H1 (cell line): ENCODE measurements at regions not wholly inside any gene's neighbourhood (a gene's known extent, or its start where the extent isn't known, plus 50 kb on each side); places are given as distances from the start of the nearest gene placed in this dataset.

Source experiments
- CTCF ChIA-PET: fragments of 300-600 bp; sonication (Branson Sonifier 250); formaldehyde crosslinking; loops from one replicate; lab custom pipeline; 2021; ENCODE audit not compliant: partially characterized antibody; lab: Charles Lee
- POLR2A ChIA-PET: fragments of 300-600 bp; sonication (Branson Sonifier 250); formaldehyde crosslinking; loops from one replicate; lab custom pipeline; 2021; ENCODE audit warnings: inconsistent platforms; ENCODE audit not compliant: partially characterized antibody; lab: Charles Lee
- DNase-seq, 2 experiments: peaks; one replicate each; pipeline versions ENCODE4 v3.0.0 to v3.0.0-alpha.2; 2010 to 2022; ENCODE audit warnings: low spot score in 2 of 2, low read depth in 1 of 2, mixed read lengths in 1 of 2
- FAIRE-seq: peaks from 2 replicates; lab custom pipeline; 2011; peaks lifted over from hg19 to GRCh38; lab: Jason Lieb, UNC
- H2AFZ ChIP-seq: 2 replicates; pipeline ENCODE4 v1.8.1; 2012; ENCODE audit warnings: low read length, inconsistent platforms
- H2AK5ac ChIP-seq: 2 replicates; pipeline ENCODE4 v1.6.1; 2013; ENCODE audit warnings: low read depth, low read length
- H2BK120ac ChIP-seq: replicated peaks from 2 replicates; pipeline ENCODE3; 2013; ENCODE audit warnings: low read depth, low read length, inconsistent platforms
- H2BK12ac ChIP-seq: 2 replicates; pipeline ENCODE4 v1.6.1; 2013; ENCODE audit warnings: low read depth, low read length
- H2BK15ac ChIP-seq: 2 replicates; pipeline ENCODE4 v1.6.1; 2013; ENCODE audit warnings: low read length
- H2BK20ac ChIP-seq: 2 replicates; pipeline ENCODE4 v1.6.1; 2013; ENCODE audit warnings: low read length
- H2BK5ac ChIP-seq: 2 replicates; pipeline ENCODE4 v1.6.1; 2013; ENCODE audit warnings: low read depth, low read length
- H3K14ac ChIP-seq: 2 replicates; pipeline ENCODE4 v1.6.1; 2013; ENCODE audit warnings: inconsistent platforms; ENCODE audit not compliant: insufficient read length
- H3K18ac ChIP-seq: 2 replicates; pipeline ENCODE4 v1.6.1; 2013; ENCODE audit warnings: low read length; ENCODE audit errors: extremely low read depth
- H3K23ac ChIP-seq: 2 replicates; pipeline ENCODE4 v1.6.1; 2013; ENCODE audit warnings: inconsistent platforms; ENCODE audit not compliant: insufficient read length
- H3K23me2 ChIP-seq: 2 replicates; pipeline ENCODE4 v1.6.1; 2013; ENCODE audit warnings: low read depth, low read length
- H3K27ac ChIP-seq: 2 replicates; pipeline ENCODE4 v1.6.1; 2011; ENCODE audit warnings: low read depth, low read length, inconsistent platforms
- H3K27me3 ChIP-seq, 4 experiments: replicated peaks in 1 of 4; 1 replicate in 1 of 4; 2 replicates in 3 of 4; pipeline versions ENCODE4 v1.6.1 to v1.8.1; 2011 to 2013; ENCODE audit warnings: low read length in 3 of 4, mild to moderate bottlenecking in 3 of 4, inconsistent platforms in 2 of 4, mixed read lengths in 2 of 4, moderate library complexity in 1 of 4; ENCODE audit not compliant: control insufficient read depth in 3 of 4, insufficient read depth in 3 of 4; ENCODE audit errors: extremely low read depth in 1 of 4
- H3K36me3 ChIP-seq, 4 experiments: 2 replicates each; pipeline versions ENCODE4 v1.6.1 to v1.8.1; 2011 to 2013; ENCODE audit warnings: mild to moderate bottlenecking in 4 of 4, low read length in 3 of 4, moderate library complexity in 2 of 4, control low read depth in 1 of 4, inconsistent platforms in 1 of 4; ENCODE audit not compliant: insufficient read depth in 4 of 4, control insufficient read depth in 2 of 4
- H3K4ac ChIP-seq: replicated peaks from 2 replicates; pipeline ENCODE3; 2013; ENCODE audit warnings: low read length, low read depth, mixed read lengths, inconsistent platforms; ENCODE audit not compliant: insufficient read length
- H3K4me1 ChIP-seq, 4 experiments: replicated peaks in 1 of 4; 1 replicate in 1 of 4; 2 replicates in 3 of 4; pipeline versions ENCODE4 v1.6.1 to v1.8.1; 2011 to 2013; ENCODE audit warnings: low read length in 3 of 4, inconsistent platforms in 2 of 4, mixed read lengths in 1 of 4; ENCODE audit not compliant: insufficient read depth in 4 of 4, control insufficient read depth in 3 of 4
- H3K4me2 ChIP-seq, 2 experiments: 2 replicates each; pipeline versions ENCODE4 v1.6.1 to v1.8.1; 2011 to 2013; ENCODE audit warnings: low read depth in 2 of 2, low read length in 2 of 2, control low read depth in 1 of 2, inconsistent platforms in 1 of 2, mild to moderate bottlenecking in 1 of 2; ENCODE audit not compliant: insufficient read depth in 1 of 2
- H3K4me3 ChIP-seq, 4 experiments: fragments of 200-600, 300-600 bp in 1 of 4; sonication (generic), shearing (Covaris generic), sonication (Bioruptor Twin) in 1 of 4; 2 replicates each; pipeline versions ENCODE4 v1.5.1 to v1.8.1; 2011 to 2016; ENCODE audit warnings: low read length in 4 of 4, low read depth in 3 of 4, control low read depth in 2 of 4, inconsistent platforms in 2 of 4, mild to moderate bottlenecking in 2 of 4, mixed read lengths in 1 of 4, moderate library complexity in 1 of 4; ENCODE audit not compliant: insufficient read depth in 2 of 4; ENCODE audit errors: extremely low read depth in 1 of 4
- H3K56ac ChIP-seq: replicated peaks from 2 replicates; pipeline ENCODE3; 2013; ENCODE audit warnings: low read depth, mild to moderate bottlenecking, mixed read lengths, low read length, inconsistent platforms; ENCODE audit not compliant: insufficient read length
- H3K79me1 ChIP-seq: 2 replicates; pipeline ENCODE4 v1.6.1; 2013; ENCODE audit warnings: low read depth, low read length, control low read depth
- H3K79me2 ChIP-seq, 2 experiments: 2 replicates each; pipeline versions ENCODE4 v1.6.1 to v1.8.1; 2012 to 2013; ENCODE audit warnings: low read length in 2 of 2, mild to moderate bottlenecking in 2 of 2, inconsistent platforms in 1 of 2; ENCODE audit not compliant: insufficient read depth in 2 of 2, control insufficient read depth in 1 of 2
- H3K9ac ChIP-seq, 4 experiments: replicated peaks in 1 of 4; 1 replicate in 1 of 4; 2 replicates in 3 of 4; pipeline versions ENCODE4 v1.6.1 to v1.8.1; 2011 to 2013; ENCODE audit warnings: low read depth in 3 of 4, low read length in 3 of 4, control low read depth in 2 of 4, mild to moderate bottlenecking in 2 of 4, moderate library complexity in 2 of 4, inconsistent platforms in 1 of 4; ENCODE audit errors: extremely low read depth in 1 of 4
- H3K9me3 ChIP-seq, 2 experiments: 2 replicates each; pipeline versions ENCODE4 v1.6.1 to v1.8.1; 2012 to 2013; ENCODE audit warnings: mild to moderate bottlenecking in 2 of 2, moderate library complexity in 2 of 2, control low read depth in 1 of 2, inconsistent platforms in 1 of 2, low read depth in 1 of 2, low read length in 1 of 2, mixed read lengths in 1 of 2; ENCODE audit not compliant: insufficient read depth in 2 of 2
- H4K20me1 ChIP-seq, 2 experiments: replicated peaks in 1 of 2; 2 replicates each; pipeline versions ENCODE3 to v1.8.1; 2011 to 2013; ENCODE audit warnings: inconsistent platforms in 2 of 2, low read length in 2 of 2, mild to moderate bottlenecking in 1 of 2; ENCODE audit not compliant: insufficient read depth in 2 of 2, control insufficient read depth in 1 of 2
- H4K5ac ChIP-seq: 2 replicates; pipeline ENCODE4 v1.6.1; 2013; ENCODE audit warnings: low read length, low read depth, mixed read lengths, inconsistent platforms; ENCODE audit not compliant: insufficient read length
- H4K8ac ChIP-seq: 2 replicates; pipeline ENCODE4 v1.8.0; 2013; ENCODE audit warnings: mild to moderate bottlenecking, moderate library complexity, low read length, inconsistent platforms; ENCODE audit not compliant: insufficient read depth; ENCODE audit errors: extremely low read depth
- H4K91ac ChIP-seq: replicated peaks from 2 replicates; pipeline ENCODE3; 2013; ENCODE audit warnings: low read length, mixed read lengths, inconsistent platforms; ENCODE audit not compliant: insufficient read length
- BACH1 ChIP-seq: IDR thresholded peaks from 2 replicates; pipeline ENCODE4 v1.6.1; 2012; ENCODE audit warnings: low read length, improper control_type of control experiment
- BCL11A ChIP-seq, 2 experiments: IDR thresholded peaks; one replicate each; pipeline ENCODE4 v1.6.1; 2011; ENCODE audit warnings: low read depth in 2 of 2, low read length in 2 of 2, mild to moderate bottlenecking in 2 of 2
- CBX8 ChIP-seq: fragments of 300-800, 300-1000 bp; sonication (generic); IDR thresholded peaks from 2 replicates; pipeline ENCODE4 v1.7.1; 2016; ENCODE audit warnings: low read depth, low read length, borderline replicate concordance
- EZH2 ChIP-seq: fragments of 200-600 bp; sonication (generic); IDR thresholded peaks from 2 replicates; pipeline ENCODE4 v1.7.1; 2012; ENCODE audit warnings: low read depth, mild to moderate bottlenecking, moderate library complexity, low read length, inconsistent platforms; ENCODE audit not compliant: severe bottlenecking
- FOSL1 ChIP-seq: IDR thresholded peaks from 2 replicates; pipeline ENCODE4 v1.6.1; 2011; ENCODE audit warnings: mild to moderate bottlenecking, low read depth, low read length, moderate library complexity; ENCODE audit not compliant: insufficient read depth
- GTF2F1 ChIP-seq: IDR thresholded peaks from 2 replicates; pipeline ENCODE4 v1.6.1; 2012; ENCODE audit warnings: low read depth, low read length, improper control_type of control experiment, borderline replicate concordance
- KDM4A ChIP-seq: IDR thresholded peaks from one replicate; pipeline ENCODE4 v1.7.1; 2012; ENCODE audit warnings: low read depth, mild to moderate bottlenecking, moderate library complexity, low read length, inconsistent platforms; ENCODE audit not compliant: severe bottlenecking
- NANOG ChIP-seq: IDR thresholded peaks from 2 replicates; pipeline ENCODE4 v1.6.1; 2011; ENCODE audit warnings: low read length, low read depth, mild to moderate bottlenecking, inconsistent platforms; ENCODE audit not compliant: insufficient read depth, poor library complexity, severe bottlenecking
- PHF8 ChIP-seq: fragments of 200-600 bp; sonication (generic); conservative IDR thresholded peaks from 2 replicates; pipeline ENCODE4 v1.7.1; 2012; ENCODE audit warnings: low read depth, mild to moderate bottlenecking, inconsistent platforms, low read length, moderate library complexity
- SIN3A ChIP-seq, 2 experiments: IDR thresholded peaks in 1 of 2; conservative IDR thresholded peaks in 1 of 2; 2 replicates each; pipeline ENCODE4 v1.6.1; 2011 to 2012; ENCODE audit warnings: low read length in 2 of 2, improper control_type of control experiment in 1 of 2, low read depth in 1 of 2, mild to moderate bottlenecking in 1 of 2
- SP2 ChIP-seq: IDR thresholded peaks from 2 replicates; pipeline ENCODE4 v1.6.1; 2012; ENCODE audit warnings: mild to moderate bottlenecking, low read length, inconsistent platforms
- WGBS, 2 experiments: shearing (Covaris generic) in 1 of 2; methylation state at CpG; one replicate each; pipeline versions ENCODE4 v1.1.6 to v1.1.7; 2013 to 2015; ENCODE audit warnings: low lambda C conversion rate in 2 of 2, mixed read lengths in 2 of 2, inconsistent platforms in 1 of 2, low coverage in 1 of 2, missing lambda C conversion rate in 1 of 2; ENCODE audit not compliant: insufficient replicate concordance in 2 of 2, insufficient coverage in 1 of 2, insufficient read length in 1 of 2; ENCODE audit errors: extremely low coverage in 1 of 2, missing lambda C conversion rate in 1 of 2; 5-methylcytosine and 5-hydroxymethylcytosine counted together
- TF ChIP-seq, protein P1 (sequence below), 3 experiments: IDR thresholded peaks; 1 replicate in 2 of 3; 2 replicates in 1 of 3; pipeline versions ENCODE4 v1.5.1 to v1.6.1; 2011; ENCODE audit warnings: low read length in 3 of 3, mild to moderate bottlenecking in 3 of 3, inconsistent platforms in 2 of 3, low read depth in 1 of 3, moderate library complexity in 1 of 3; ENCODE audit not compliant: insufficient read depth in 1 of 3; ENCODE audit errors: control extremely low read depth in 1 of 3

DNA sequence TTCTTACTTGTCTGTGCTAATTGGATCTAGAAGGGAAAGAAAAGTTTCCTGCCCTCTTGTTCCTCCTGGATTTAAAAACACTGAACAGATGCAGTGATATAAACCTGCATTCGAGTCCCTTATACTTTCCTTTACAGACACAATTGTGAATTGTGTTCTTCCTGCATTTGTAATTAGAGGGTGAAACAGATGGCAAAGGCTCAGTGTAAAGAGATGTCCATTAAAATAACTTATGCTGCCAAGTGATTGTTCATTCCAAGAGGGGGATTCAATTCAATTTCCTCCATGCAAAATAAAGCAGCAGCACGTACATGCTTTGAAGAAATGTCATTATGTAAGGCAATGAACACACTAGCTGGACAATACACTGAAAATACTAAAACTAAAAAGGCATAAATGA lies 248.3 kb upstream of the LRIG3 start:
- H3K27ac ChIP-seq: no peak overlapping the region
- no peak for TF ChIP-seq BCL11A (IDR thresholded peaks at IDR 0.05; ENCODE audit: low read depth in 2 of 2, low read length in 2 of 2)
- no peak for TF ChIP-seq SP2
- no peak for TF ChIP-seq BACH1
- no peak for TF ChIP-seq SIN3A (conservative IDR thresholded peaks at IDR 0.05 in 1 of 2, IDR thresholded peaks at IDR 0.05 in 1 of 2; ENCODE audit: low read depth in 1 of 2, low read length in 2 of 2)
- TF ChIP-seq, protein P1, sequence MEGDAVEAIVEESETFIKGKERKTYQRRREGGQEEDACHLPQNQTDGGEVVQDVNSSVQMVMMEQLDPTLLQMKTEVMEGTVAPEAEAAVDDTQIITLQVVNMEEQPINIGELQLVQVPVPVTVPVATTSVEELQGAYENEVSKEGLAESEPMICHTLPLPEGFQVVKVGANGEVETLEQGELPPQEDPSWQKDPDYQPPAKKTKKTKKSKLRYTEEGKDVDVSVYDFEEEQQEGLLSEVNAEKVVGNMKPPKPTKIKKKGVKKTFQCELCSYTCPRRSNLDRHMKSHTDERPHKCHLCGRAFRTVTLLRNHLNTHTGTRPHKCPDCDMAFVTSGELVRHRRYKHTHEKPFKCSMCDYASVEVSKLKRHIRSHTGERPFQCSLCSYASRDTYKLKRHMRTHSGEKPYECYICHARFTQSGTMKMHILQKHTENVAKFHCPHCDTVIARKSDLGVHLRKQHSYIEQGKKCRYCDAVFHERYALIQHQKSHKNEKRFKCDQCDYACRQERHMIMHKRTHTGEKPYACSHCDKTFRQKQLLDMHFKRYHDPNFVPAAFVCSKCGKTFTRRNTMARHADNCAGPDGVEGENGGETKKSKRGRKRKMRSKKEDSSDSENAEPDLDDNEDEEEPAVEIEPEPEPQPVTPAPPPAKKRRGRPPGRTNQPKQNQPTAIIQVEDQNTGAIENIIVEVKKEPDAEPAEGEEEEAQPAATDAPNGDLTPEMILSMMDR (IDR thresholded peaks at IDR 0.05; ENCODE audit: control extremely low read depth in 1 of 3, insufficient read depth in 1 of 3, low read depth in 1 of 3, low read length in 3 of 3): no peak
- no peak for TF ChIP-seq KDM4A
- no peak for TF ChIP-seq NANOG
- no peak for TF ChIP-seq PHF8
- TF ChIP-seq EZH2: no peak
- no peak for TF ChIP-seq CBX8
- no peak for TF ChIP-seq GTF2F1
- TF ChIP-seq FOSL1: no peak

More for the DNA sequence above, 248.3 kb upstream of the LRIG3 start:
- Histone ChIP-seq H3K18ac (no peak overlapping the region), H2BK5ac (no peak overlapping the region), H3K9ac (no peak overlapping the region), H3K36me3 (no peaks in the 10 kb centered on the region), H4K91ac (no peak overlapping the region), H2AK5ac (no peak overlapping the region), H3K27me3 (no peaks in the 10 kb centered on the region), H3K4me3 (no peak overlapping the region), H4K20me1 (no peaks in the 10 kb centered on the region), H3K4ac (no peak overlapping the region), H2BK12ac (no peak overlapping the region), H3K79me2 (no peaks in the 10 kb centered on the region), H2AFZ (no peak overlapping the region), H4K8ac (no peak overlapping the region), H3K79me1 (no peaks in the 10 kb centered on the region), H2BK20ac (no peak overlapping the region), H3K23me2 (no peaks in the 10 kb centered on the region), H3K4me1 (no peaks in the 10 kb centered on the region), H2BK15ac (no peak overlapping the region), H3K23ac (no peak overlapping the region), H3K4me2 (no peak overlapping the region), H3K14ac (no peak overlapping the region), H3K56ac (no peak overlapping the region), H4K5ac (no peak overlapping the region), H3K9me3 (no peaks in the 10 kb centered on the region), H2BK120ac (no peak overlapping the region)
- POLR2A ChIA-PET: no interaction called here
- FAIRE-seq (no peak), DNase-seq (no peak)
- 86% methylated on average over 2 of the region's 2 CpGs; no CpG with 5 or more reads in 1 of the 2 experiments for WGBS, 2 experiments
- CTCF ChIA-PET: interaction anchor here (0.7 to 4.0 kb wide), 6 partner anchors 11 to 1185 kb away, joined by 3 to 15 read pairs (median 3); no protein-coding TSS in a partner anchor
